ENCODE measurements at regions not wholly inside any gene's neighbourhood (a gene's known extent, or its start where the extent isn't known, plus 50 kb on each side); places are given as distances from the start of the nearest gene placed in this dataset.

- no peak for TF ChIP-seq GATA2 (IDR thresholded peaks at IDR 0.05; ENCODE audit: low read depth, low read length)
- no peak for TF ChIP-seq GATA3 (IDR thresholded peaks at IDR 0.05; ENCODE audit: low read depth, low read length)
These were observed 522.2 kb downstream of the CSNK1G3 start for GRCh38 chr5:124034083-124034700.

All from SH-SY5Y (cell line).